ENCODE measurements at regions not wholly inside any gene's neighbourhood (a gene's known extent, or its start where the extent isn't known, plus 50 kb on each side); places are given as distances from the start of the nearest gene placed in this dataset.
"Not testable (repeated sequence)": the region's sequence is repeated elsewhere in the genome, so short reads cannot be mapped to it uniquely, and the experiment has no call there.

- FAIRE-seq: no peak
These were observed 165.7 kb downstream of the TRIB2 start for GRCh38 chr2:12882393-12882792.

GRCh38 chr2:12883906-12884305 is 167.2 kb downstream of the TRIB2 start:
- FAIRE-seq: no peak

GRCh38 chr2:12884713-12885282 is 168.1 kb downstream of the TRIB2 start:
- no peak for FAIRE-seq

- no peak for FAIRE-seq
These were observed 173.3 kb downstream of the TRIB2 start for GRCh38 chr2:12890066-12890465.

GRCh38 chr2:12890481-12890991 is 173.8 kb downstream of the TRIB2 start:
- no peak for FAIRE-seq

- no peak for FAIRE-seq
These were observed 178.3 kb downstream of the TRIB2 start for GRCh38 chr2:12895017-12895416.

- FAIRE-seq: no peak
These were observed 179.7 kb downstream of the TRIB2 start for GRCh38 chr2:12896318-12896982.

- FAIRE-seq: no peak
These were observed 180.4 kb downstream of the TRIB2 start for GRCh38 chr2:12897181-12897580.

GRCh38 chr2:12903272-12903671 is 186.5 kb downstream of the TRIB2 start:
- FAIRE-seq: no peak

- FAIRE-seq: no peak
These were observed 193.7 kb downstream of the TRIB2 start for GRCh38 chr2:12910431-12910830.

GRCh38 chr2:12915787-12916186 is 199.1 kb downstream of the TRIB2 start:
- no peak for FAIRE-seq

- no peak for FAIRE-seq
These were observed 201.6 kb downstream of the TRIB2 start for GRCh38 chr2:12918138-12918834.

GRCh38 chr2:12918835-12919445 is 202.2 kb downstream of the TRIB2 start:
- FAIRE-seq: no peak

GRCh38 chr2:12921321-12921720 is 204.6 kb downstream of the TRIB2 start:
- no peak for FAIRE-seq

GRCh38 chr2:12923907-12924610 is 207.3 kb downstream of the TRIB2 start:
- no peak for FAIRE-seq

- not testable (repeated sequence) for FAIRE-seq
These were observed 209.9 kb downstream of the TRIB2 start for GRCh38 chr2:12926641-12927040.

- no peak for FAIRE-seq
These were observed 211.6 kb downstream of the TRIB2 start for GRCh38 chr2:12928197-12928774.

- no peak for FAIRE-seq
These were observed 212.2 kb downstream of the TRIB2 start for GRCh38 chr2:12928775-12929401.

- no peak for FAIRE-seq
These were observed 213.0 kb downstream of the TRIB2 start for GRCh38 chr2:12929758-12930157.

- no peak for FAIRE-seq
These were observed 213.7 kb downstream of the TRIB2 start for GRCh38 chr2:12930391-12930790.

- FAIRE-seq: no peak
These were observed 214.6 kb downstream of the TRIB2 start for GRCh38 chr2:12931186-12931844.

- FAIRE-seq: no peak
These were observed 215.5 kb downstream of the TRIB2 start for GRCh38 chr2:12932192-12932591.

Data from G401.6 (cell line).